Bronchial epithelial cell (primary cell): ENCODE measurements at regions not wholly inside any gene's neighbourhood (a gene's known extent, or its start where the extent isn't known, plus 50 kb on each side); places are given as distances from the start of the nearest gene placed in this dataset.
"Not testable (repeated sequence)": the region's sequence is repeated elsewhere in the genome, so short reads cannot be mapped to it uniquely, and the experiment has no call there.

Experiments used
- DNase-seq: peaks from one replicate; pipeline ENCODE4 v3.0.0-alpha.2; 2010; ENCODE audit warnings: low read depth
- FAIRE-seq: peaks from 2 replicates; lab custom pipeline; 2011; peaks lifted over from hg19 to GRCh38; lab: Jason Lieb, UNC
- H3K27me3 ChIP-seq: 2 replicates; pipeline ENCODE4 v1.5.1; 2011; ENCODE audit warnings: low read length; ENCODE audit not compliant: control insufficient read depth, insufficient read depth
- H3K36me3 ChIP-seq: 2 replicates; pipeline ENCODE4 v1.5.1; 2011; ENCODE audit warnings: low read length; ENCODE audit not compliant: control insufficient read depth, insufficient read depth
- H3K4me3 ChIP-seq: 2 replicates; pipeline ENCODE4 v1.5.1; 2011; ENCODE audit warnings: mild to moderate bottlenecking, low read depth, low read length, control low read depth
- TF ChIP-seq, protein P1 (sequence below): IDR thresholded peaks from 2 replicates; pipeline ENCODE4 v1.5.1; 2011; ENCODE audit warnings: mild to moderate bottlenecking, moderate library complexity, low read length, control low read depth, inconsistent platforms; ENCODE audit not compliant: insufficient read depth, severe bottlenecking

GRCh38 chr20:47888351-47888750, 103.1 kb upstream of the SULF2 start:
- no peak for DNase-seq
- Histone ChIP-seq H3K27me3 (no peaks in the 10 kb centered on the region), H3K36me3 (no peaks in the 10 kb centered on the region), H3K4me3 (no peak overlapping the region)
- no peak for FAIRE-seq
- TF ChIP-seq, protein P1, sequence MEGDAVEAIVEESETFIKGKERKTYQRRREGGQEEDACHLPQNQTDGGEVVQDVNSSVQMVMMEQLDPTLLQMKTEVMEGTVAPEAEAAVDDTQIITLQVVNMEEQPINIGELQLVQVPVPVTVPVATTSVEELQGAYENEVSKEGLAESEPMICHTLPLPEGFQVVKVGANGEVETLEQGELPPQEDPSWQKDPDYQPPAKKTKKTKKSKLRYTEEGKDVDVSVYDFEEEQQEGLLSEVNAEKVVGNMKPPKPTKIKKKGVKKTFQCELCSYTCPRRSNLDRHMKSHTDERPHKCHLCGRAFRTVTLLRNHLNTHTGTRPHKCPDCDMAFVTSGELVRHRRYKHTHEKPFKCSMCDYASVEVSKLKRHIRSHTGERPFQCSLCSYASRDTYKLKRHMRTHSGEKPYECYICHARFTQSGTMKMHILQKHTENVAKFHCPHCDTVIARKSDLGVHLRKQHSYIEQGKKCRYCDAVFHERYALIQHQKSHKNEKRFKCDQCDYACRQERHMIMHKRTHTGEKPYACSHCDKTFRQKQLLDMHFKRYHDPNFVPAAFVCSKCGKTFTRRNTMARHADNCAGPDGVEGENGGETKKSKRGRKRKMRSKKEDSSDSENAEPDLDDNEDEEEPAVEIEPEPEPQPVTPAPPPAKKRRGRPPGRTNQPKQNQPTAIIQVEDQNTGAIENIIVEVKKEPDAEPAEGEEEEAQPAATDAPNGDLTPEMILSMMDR = no peak

DNA sequence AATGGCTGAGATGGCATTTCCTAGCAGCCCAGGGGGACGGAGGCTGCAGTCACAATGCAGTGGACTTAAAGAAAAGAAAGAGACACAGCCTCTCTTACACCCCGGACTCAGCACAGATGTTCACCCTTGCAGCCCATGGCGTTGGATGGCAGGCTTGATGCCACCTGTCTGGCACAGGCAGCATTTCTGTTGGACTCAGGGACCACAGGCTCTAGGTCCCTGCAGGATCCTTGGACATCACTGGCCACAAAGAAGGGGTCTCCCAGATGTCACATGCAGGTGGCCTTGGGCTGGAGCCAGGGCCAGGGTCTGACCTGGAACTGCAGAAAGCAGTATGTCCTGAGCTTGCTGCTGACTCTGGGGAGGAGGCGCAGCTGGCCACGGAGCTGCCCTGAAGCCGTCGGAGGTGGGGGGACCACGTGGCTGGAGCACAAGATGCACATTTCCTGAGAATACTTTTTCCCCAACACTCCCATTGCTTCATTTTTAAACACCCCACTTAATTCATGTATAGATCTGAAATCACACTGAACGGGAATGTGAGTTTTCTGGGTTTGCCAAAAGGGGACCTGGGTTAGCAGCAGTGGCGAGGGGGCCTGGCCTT, 102.3 kb upstream of the SULF2 start:
- Histone ChIP-seq H3K4me3 (no peak overlapping the region), H3K36me3 (no peaks in the 10 kb centered on the region), H3K27me3 (no peaks in the 10 kb centered on the region)
- TF ChIP-seq, protein P1 = no peak
- FAIRE-seq = no peak
- DNase-seq = no peak

- Histone ChIP-seq H3K4me3 (no peak overlapping the region), H3K27me3 (no peaks in the 10 kb centered on the region), H3K36me3 (no peaks in the 10 kb centered on the region)
- DNase-seq (no peak), FAIRE-seq (no peak)
- TF ChIP-seq, protein P1 = no peak
Observed at GRCh38 chr20:47887064-47887463, 101.8 kb upstream of the SULF2 start.

DNA sequence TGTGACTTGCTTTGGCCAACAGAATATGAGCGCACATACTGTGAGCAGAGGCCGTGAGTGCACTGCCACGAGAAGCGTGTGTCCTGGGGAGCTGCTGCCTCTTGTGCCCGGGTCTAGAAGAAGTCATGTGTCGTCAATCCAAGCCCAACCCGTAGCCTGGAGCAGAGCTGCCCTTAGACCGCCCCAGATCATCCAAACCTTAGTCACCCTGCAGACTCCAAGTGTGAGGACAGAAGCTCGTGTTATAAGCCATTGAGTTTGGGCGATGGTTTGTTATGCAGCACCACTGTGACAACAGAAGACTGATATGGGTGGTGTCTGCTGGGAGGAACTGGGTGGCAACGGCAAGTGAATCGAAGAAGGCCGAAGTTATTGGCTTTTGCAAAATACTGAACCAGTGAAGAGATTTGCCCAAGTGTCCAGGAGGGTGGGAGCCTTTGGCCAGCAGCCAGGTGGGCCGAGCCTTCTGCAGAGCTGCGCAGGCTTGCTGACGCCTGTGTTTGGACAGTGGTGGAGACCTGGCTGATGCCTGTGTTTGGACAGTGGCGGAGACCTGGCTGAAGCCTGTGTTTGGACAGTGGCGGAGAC, 101.3 kb upstream of the SULF2 start:
- FAIRE-seq = no peak

DNA sequence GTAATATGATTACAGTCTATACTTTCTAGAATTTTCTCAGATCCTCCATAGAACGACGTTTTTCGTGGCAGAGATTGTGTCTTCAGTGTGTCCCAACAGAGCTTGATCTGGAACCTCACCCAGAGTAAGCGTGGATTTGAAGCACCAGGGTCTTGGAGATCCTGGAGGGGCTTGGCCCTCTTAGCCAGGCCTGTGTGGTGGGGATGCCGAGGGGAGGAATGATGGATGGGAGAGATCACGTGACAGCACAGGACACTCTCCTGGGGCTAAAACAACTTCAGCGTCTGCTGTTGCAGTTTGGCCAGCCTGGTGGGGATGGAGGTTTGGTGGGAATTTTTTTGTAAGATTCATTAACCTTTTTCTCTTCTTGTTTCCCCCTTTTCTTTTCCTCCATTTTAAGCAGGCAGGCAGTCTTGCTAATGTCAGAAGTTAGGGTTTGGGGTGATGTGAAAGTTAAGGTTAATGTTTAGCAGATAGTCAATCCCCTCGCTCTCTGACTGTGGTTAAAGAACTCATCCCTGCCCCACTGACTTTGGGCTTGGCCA, 100.7 kb upstream of the SULF2 start:
- TF ChIP-seq, protein P1 = no peak
- Histone ChIP-seq H3K4me3 (no peak overlapping the region), H3K36me3 (no peaks in the 10 kb centered on the region), H3K27me3 (no peaks in the 10 kb centered on the region)
- DNase-seq = no peak
- FAIRE-seq = no peak

More for the DNA sequence above, 101.3 kb upstream of the SULF2 start:
- no peak overlapping the region for H3K4me3 ChIP-seq
- H3K36me3 ChIP-seq = no peaks in the 10 kb centered on the region
- no peak for DNase-seq
- TF ChIP-seq, protein P1 = no peak
- H3K27me3 ChIP-seq = no peaks in the 10 kb centered on the region

DNA sequence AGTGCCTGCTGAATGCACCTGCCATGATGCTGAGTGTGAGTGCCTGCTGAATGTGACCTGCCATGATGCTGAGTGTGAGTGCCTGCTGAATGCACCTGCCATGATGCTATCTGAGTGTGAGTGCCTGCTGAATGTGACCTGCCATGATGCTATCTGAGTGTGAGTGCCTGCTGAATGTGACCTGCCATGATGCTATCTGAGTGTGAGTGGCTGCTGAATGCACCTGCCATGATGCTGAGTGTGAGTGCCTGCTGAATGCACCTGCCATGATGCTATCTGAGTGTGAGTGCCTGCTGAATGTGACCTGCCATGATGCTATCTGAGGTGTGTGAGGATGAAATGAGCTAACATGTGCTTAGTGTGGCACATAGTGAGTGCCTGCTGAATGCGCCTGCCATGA, 98.7 kb upstream of the SULF2 start:
- not testable (repeated sequence) for H3K27me3 ChIP-seq, H3K36me3 ChIP-seq, H3K4me3 ChIP-seq, FAIRE-seq, DNase-seq
